ENCODE measurements at regions not wholly inside any gene's neighbourhood (a gene's known extent, or its start where the extent isn't known, plus 50 kb on each side); places are given as distances from the start of the nearest gene placed in this dataset.

DNA sequence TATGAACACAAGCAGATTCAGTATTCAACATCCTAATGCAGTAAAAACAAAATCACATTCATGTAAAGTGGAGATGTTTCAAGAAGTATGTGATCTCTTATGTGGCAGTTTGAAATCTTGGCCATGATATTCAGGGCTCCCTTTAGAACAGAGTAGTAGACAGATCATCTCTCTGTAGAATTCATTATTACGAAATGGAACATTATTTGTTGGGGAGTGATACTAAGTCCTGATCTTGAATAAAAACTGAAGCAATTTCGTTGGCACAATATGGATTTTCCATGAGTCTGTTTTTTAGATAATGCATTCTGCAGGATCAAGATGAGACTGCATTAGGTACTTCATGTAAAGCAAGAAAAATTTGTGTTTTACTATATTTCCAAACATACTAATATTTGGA is 264.4 kb upstream of the NRIP1 start:
- POLR2A ChIA-PET, result no interaction called here

DNA sequence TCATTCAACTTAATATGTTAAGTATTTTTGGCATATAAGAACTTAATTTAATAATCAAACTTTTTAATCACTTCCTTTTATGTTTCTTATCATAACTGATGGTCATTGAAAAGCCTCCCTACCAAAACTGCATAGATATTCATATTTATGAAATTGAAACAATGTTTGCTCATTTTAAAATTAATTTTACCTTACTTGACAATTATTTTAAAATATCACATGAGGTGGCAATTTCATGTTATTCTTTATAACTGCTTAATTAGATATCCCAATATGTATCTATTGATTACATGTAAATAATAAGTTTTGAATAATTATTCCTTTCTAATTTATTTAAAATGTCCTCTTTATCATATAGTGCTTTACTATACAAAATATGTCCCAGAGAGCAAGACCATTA is 266.1 kb upstream of the NRIP1 start:
- no peaks in the 10 kb centered on the region for H3K79me2 ChIP-seq (ENCODE audit: control insufficient read depth, insufficient read depth, low read length)
- H3K27me3 ChIP-seq (replicated peaks in 1 of 2; ENCODE audit: control insufficient read depth in 2 of 2, insufficient read depth in 2 of 2, low read length in 1 of 2), result no peaks in the 10 kb centered on the region
- H3K36me3 ChIP-seq (ENCODE audit: control insufficient read depth in 2 of 2, insufficient read depth in 2 of 2, low read length in 1 of 2), result no peaks in the 10 kb centered on the region
- no peaks in the 10 kb centered on the region; the same call in 2 of the 3 replicates for H3K9me3 ChIP-seq (replicated peaks; ENCODE audit: control insufficient read depth, insufficient read depth, low read length)
- no TSS peak for BruUV-seq (replicated peaks)
- ATAC-seq, result no peak
- in situ Hi-C loops (cut with MboI), result no loop called here
- FAIRE-seq, result no peak
- intact Hi-C loops (cut with micrococcal nuclease; ENCODE audit: unreplicated experiment), result no loop called here
- TF ChIP-seq, protein P1, sequence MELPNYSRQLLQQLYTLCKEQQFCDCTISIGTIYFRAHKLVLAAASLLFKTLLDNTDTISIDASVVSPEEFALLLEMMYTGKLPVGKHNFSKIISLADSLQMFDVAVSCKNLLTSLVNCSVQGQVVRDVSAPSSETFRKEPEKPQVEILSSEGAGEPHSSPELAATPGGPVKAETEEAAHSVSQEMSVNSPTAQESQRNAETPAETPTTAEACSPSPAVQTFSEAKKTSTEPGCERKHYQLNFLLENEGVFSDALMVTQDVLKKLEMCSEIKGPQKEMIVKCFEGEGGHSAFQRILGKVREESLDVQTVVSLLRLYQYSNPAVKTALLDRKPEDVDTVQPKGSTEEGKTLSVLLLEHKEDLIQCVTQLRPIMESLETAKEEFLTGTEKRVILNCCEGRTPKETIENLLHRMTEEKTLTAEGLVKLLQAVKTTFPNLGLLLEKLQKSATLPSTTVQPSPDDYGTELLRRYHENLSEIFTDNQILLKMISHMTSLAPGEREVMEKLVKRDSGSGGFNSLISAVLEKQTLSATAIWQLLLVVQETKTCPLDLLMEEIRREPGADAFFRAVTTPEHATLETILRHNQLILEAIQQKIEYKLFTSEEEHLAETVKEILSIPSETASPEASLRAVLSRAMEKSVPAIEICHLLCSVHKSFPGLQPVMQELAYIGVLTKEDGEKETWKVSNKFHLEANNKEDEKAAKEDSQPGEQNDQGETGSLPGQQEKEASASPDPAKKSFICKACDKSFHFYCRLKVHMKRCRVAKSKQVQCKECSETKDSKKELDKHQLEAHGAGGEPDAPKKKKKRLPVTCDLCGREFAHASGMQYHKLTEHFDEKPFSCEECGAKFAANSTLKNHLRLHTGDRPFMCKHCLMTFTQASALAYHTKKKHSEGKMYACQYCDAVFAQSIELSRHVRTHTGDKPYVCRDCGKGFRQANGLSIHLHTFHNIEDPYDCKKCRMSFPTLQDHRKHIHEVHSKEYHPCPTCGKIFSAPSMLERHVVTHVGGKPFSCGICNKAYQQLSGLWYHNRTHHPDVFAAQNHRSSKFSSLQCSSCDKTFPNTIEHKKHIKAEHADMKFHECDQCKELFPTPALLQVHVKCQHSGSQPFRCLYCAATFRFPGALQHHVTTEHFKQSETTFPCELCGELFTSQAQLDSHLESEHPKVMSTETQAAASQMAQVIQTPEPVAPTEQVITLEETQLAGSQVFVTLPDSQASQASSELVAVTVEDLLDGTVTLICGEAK (IDR thresholded peaks at IDR 0.05; ENCODE audit: borderline replicate concordance), result no peak
- TF ChIP-seq, protein P2, sequence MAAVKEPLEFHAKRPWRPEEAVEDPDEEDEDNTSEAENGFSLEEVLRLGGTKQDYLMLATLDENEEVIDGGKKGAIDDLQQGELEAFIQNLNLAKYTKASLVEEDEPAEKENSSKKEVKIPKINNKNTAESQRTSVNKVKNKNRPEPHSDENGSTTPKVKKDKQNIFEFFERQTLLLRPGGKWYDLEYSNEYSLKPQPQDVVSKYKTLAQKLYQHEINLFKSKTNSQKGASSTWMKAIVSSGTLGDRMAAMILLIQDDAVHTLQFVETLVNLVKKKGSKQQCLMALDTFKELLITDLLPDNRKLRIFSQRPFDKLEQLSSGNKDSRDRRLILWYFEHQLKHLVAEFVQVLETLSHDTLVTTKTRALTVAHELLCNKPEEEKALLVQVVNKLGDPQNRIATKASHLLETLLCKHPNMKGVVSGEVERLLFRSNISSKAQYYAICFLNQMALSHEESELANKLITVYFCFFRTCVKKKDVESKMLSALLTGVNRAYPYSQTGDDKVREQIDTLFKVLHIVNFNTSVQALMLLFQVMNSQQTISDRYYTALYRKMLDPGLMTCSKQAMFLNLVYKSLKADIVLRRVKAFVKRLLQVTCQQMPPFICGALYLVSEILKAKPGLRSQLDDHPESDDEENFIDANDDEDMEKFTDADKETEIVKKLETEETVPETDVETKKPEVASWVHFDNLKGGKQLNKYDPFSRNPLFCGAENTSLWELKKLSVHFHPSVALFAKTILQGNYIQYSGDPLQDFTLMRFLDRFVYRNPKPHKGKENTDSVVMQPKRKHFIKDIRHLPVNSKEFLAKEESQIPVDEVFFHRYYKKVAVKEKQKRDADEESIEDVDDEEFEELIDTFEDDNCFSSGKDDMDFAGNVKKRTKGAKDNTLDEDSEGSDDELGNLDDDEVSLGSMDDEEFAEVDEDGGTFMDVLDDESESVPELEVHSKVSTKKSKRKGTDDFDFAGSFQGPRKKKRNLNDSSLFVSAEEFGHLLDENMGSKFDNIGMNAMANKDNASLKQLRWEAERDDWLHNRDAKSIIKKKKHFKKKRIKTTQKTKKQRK (IDR thresholded peaks at IDR 0.05; ENCODE audit: low read depth, low read length), result no peak
- TF ChIP-seq NR2F1 (conservative IDR thresholded peaks at IDR 0.05), result no peak
- no peak for TF ChIP-seq EED (IDR thresholded peaks at IDR 0.05; ENCODE audit: low read depth)
- ChIA-PET RAD21 (ENCODE audit: unreplicated experiment) (no interaction called here), CTCF (no interaction called here), POLR2A (no interaction called here), SMC1A (ENCODE audit: uncharacterized antibody, unreplicated experiment) (no interaction called here)
- no peak overlapping the region for H3K4me2 ChIP-seq (ENCODE audit: control insufficient read depth, insufficient read depth)
- no peaks in the 10 kb centered on the region for H3K4me1 ChIP-seq (ENCODE audit: control insufficient read depth, insufficient read depth, low read length)
- H2AFZ ChIP-seq (ENCODE audit: control insufficient read depth, low read depth, low read length), result no peak overlapping the region
- H3K27ac ChIP-seq (ENCODE audit: control insufficient read depth, insufficient read depth), result no peak overlapping the region
- no peak for DNase-seq (ENCODE audit: low read depth, low spot score)
- no peaks in the 10 kb centered on the region for H4K20me1 ChIP-seq (ENCODE audit: control insufficient read depth, insufficient read depth)
- no peak overlapping the region for H3K4me3 ChIP-seq
- H3K9ac ChIP-seq (ENCODE audit: control insufficient read depth, insufficient read depth, low read length), result no peak overlapping the region

More for the DNA sequence above, 264.4 kb upstream of the NRIP1 start:
- H3K4me2 ChIP-seq (ENCODE audit: control insufficient read depth, insufficient read depth), result no peak overlapping the region
- H3K9ac ChIP-seq (ENCODE audit: control insufficient read depth, insufficient read depth, low read length), result no peak overlapping the region
- no peaks in the 10 kb centered on the region; the same call in 2 of the 3 replicates for H3K9me3 ChIP-seq (replicated peaks; ENCODE audit: control insufficient read depth, insufficient read depth, low read length)
- intact Hi-C loops (cut with micrococcal nuclease; ENCODE audit: unreplicated experiment) (no loop called here), in situ Hi-C loops (cut with MboI) (no loop called here)
- H3K27me3 ChIP-seq (replicated peaks in 1 of 2; ENCODE audit: control insufficient read depth in 2 of 2, insufficient read depth in 2 of 2, low read length in 1 of 2), result no peaks in the 10 kb centered on the region
- no peaks in the 10 kb centered on the region for H3K4me1 ChIP-seq (ENCODE audit: control insufficient read depth, insufficient read depth, low read length)
- no peaks in the 10 kb centered on the region for H3K79me2 ChIP-seq (ENCODE audit: control insufficient read depth, insufficient read depth, low read length)
- CTCF ChIA-PET, result no interaction called here
- ATAC-seq (no peak), DNase-seq (ENCODE audit: low read depth, low spot score) (no peak), FAIRE-seq (no peak)
- H3K36me3 ChIP-seq (ENCODE audit: control insufficient read depth in 2 of 2, insufficient read depth in 2 of 2, low read length in 1 of 2), result no peaks in the 10 kb centered on the region
- no peak for TF ChIP-seq FOS (IDR thresholded peaks at IDR 0.05; ENCODE audit: borderline replicate concordance, extremely low read depth, insufficient read length)
- no peak for TF ChIP-seq CREB1 (IDR thresholded peaks at IDR 0.05; ENCODE audit: low read depth)
- TF ChIP-seq CHD4 (IDR thresholded peaks at IDR 0.05), result no peak
- TF ChIP-seq MEF2A (IDR thresholded peaks at IDR 0.05; ENCODE audit: insufficient read depth, low read depth, low read length), result no peak
- TF ChIP-seq, protein P3, sequence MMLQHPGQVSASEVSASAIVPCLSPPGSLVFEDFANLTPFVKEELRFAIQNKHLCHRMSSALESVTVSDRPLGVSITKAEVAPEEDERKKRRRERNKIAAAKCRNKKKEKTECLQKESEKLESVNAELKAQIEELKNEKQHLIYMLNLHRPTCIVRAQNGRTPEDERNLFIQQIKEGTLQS (IDR thresholded peaks at IDR 0.05; ENCODE audit: borderline replicate concordance, extremely low read depth, low read depth, low read length), result no peak
- TF ChIP-seq CEBPB (IDR thresholded peaks at IDR 0.05; ENCODE audit: borderline replicate concordance in 1 of 2, low read depth in 2 of 2, low read length in 2 of 2), result no peak
- TF ChIP-seq WRNIP1 (IDR thresholded peaks at IDR 0.05; ENCODE audit: borderline replicate concordance, low read depth, low read length), result no peak
- no peak for TF ChIP-seq SUZ12 (IDR thresholded peaks at IDR 0.05; ENCODE audit: unreplicated experiment)
- H3K4me3 ChIP-seq, result no peak overlapping the region
- no peak overlapping the region for H2AFZ ChIP-seq (ENCODE audit: control insufficient read depth, low read depth, low read length)
- RAD21 ChIA-PET (ENCODE audit: unreplicated experiment), result no interaction called here
- H3K27ac ChIP-seq (ENCODE audit: control insufficient read depth, insufficient read depth), result no peak overlapping the region
- H4K20me1 ChIP-seq (ENCODE audit: control insufficient read depth, insufficient read depth), result no peaks in the 10 kb centered on the region
- 14% methylated on average over 2 of the region's 2 CpGs for WGBS (ENCODE audit: insufficient coverage, insufficient replicate concordance, low lambda C conversion rate, missing lambda C conversion rate)
- BruUV-seq (replicated peaks), result no TSS peak
- SMC1A ChIA-PET (ENCODE audit: uncharacterized antibody, unreplicated experiment), result no interaction called here
